ENCODE measurements at regions not wholly inside any gene's neighbourhood (a gene's known extent, or its start where the extent isn't known, plus 50 kb on each side); places are given as distances from the start of the nearest gene placed in this dataset.
"Not testable (repeated sequence)": the region's sequence is repeated elsewhere in the genome, so short reads cannot be mapped to it uniquely, and the experiment has no call there.

GRCh38 chr7:37549076-37549931 lies 100.6 kb upstream of the ELMO1 start:
- TF ChIP-seq CTCF (IDR thresholded peaks at IDR 0.05): no peak
- Histone ChIP-seq H3K27ac (no peak overlapping the region), H3K27me3 (ENCODE audit: insufficient read depth in 3 of 3, low read length in 2 of 3) (no peaks in the 10 kb centered on the region), H3K4me3 (no peak overlapping the region), H3K4me1 (no peaks in the 10 kb centered on the region), H3K36me3 (ENCODE audit: insufficient read depth in 1 of 2, low read depth in 1 of 2) (no peaks in the 10 kb centered on the region), H3K9me3 (no peaks in the 10 kb centered on the region)
- ATAC-seq (no peak), DNase-seq (no peak)
- 56 to 64% (median 58%) methylated on average over 8 of the region's 8 CpGs for WGBS, 3 donors
- intact Hi-C loops (cut with DNase I): no loop called here

GRCh38 chr7:37550426-37550825 lies 101.8 kb upstream of the ELMO1 start:
- no peak for ATAC-seq
- no peak for TF ChIP-seq CTCF (IDR thresholded peaks at IDR 0.05)

DNA sequence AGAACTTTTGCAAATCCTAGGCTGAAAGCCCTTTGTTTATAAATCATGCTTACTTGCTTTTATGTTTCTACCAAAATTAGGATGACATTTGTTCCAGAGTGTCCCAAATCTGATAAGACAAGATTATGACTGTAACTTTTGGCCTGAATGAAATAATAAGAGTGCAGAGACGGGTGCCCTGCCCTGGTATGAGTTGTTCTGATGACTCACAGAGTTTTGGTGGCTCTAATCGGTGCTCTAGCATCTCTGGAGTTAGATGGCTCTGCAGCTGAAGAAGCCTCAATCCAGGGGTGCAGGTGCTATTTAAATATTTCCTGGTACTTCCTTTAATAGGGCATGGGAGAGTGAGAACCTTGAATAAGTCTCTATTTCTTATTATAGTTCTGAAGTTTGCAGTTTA lies 102.2 kb upstream of the ELMO1 start:
- 54 to 73% (median 61%) methylated on average over 2 of the region's 2 CpGs for WGBS, 3 donors
- TF ChIP-seq CTCF (IDR thresholded peaks at IDR 0.05): no peak
- DNase-seq: no peak
- no peak overlapping the region for H3K27ac ChIP-seq
- no peaks in the 10 kb centered on the region for H3K9me3 ChIP-seq
- ATAC-seq: no peak
- intact Hi-C loops (cut with DNase I): no loop called here
- no peaks in the 10 kb centered on the region for H3K27me3 ChIP-seq (ENCODE audit: insufficient read depth in 3 of 3, low read length in 2 of 3)
- H3K4me3 ChIP-seq: no peak overlapping the region
- H3K36me3 ChIP-seq (ENCODE audit: insufficient read depth in 1 of 2, low read depth in 1 of 2): no peaks in the 10 kb centered on the region
- H3K4me1 ChIP-seq: no peaks in the 10 kb centered on the region

More at GRCh38 chr7:37550426-37550825, 101.8 kb upstream of the ELMO1 start:
- Histone ChIP-seq H3K36me3 (ENCODE audit: insufficient read depth in 1 of 2, low read depth in 1 of 2) (no peaks in the 10 kb centered on the region), H3K4me1 (no peaks in the 10 kb centered on the region), H3K27ac (no peak overlapping the region), H3K4me3 (no peak overlapping the region), H3K27me3 (ENCODE audit: insufficient read depth in 3 of 3, low read length in 2 of 3) (no peaks in the 10 kb centered on the region), H3K9me3 (no peaks in the 10 kb centered on the region)
- 50 to 73% (median 71%) methylated on average over 3 of the region's 3 CpGs for WGBS, 3 donors
- intact Hi-C loops (cut with DNase I): no loop called here
- no peak for DNase-seq

DNA sequence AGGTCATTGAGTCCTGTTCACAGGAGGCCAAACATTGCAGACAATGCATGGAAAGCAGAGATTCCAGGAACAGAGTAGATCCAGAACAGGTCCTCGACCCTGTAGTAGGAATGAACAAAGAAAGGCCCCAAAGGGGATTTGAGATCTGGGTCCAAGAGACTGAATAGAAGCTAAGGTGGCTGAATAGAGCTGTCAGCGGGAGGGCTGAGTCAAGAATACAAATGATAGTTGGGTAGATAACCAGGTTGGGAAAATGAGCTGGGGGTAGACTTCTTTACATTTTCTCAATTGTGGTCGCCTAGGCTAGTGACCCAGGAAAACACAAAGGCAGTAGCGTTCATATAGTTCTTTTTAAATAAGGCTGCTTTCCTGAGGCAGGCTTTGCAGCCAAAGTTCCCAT lies 103.4 kb upstream of the ELMO1 start:
- H3K27me3 ChIP-seq (ENCODE audit: insufficient read depth in 3 of 3, low read length in 2 of 3): no peaks in the 10 kb centered on the region
- no peaks in the 10 kb centered on the region for H3K4me1 ChIP-seq
- WGBS, 3 donors: 64 to 93% (median 89%) methylated on average over 4 of the region's 4 CpGs
- H3K36me3 ChIP-seq (ENCODE audit: insufficient read depth in 1 of 2, low read depth in 1 of 2): no peaks in the 10 kb centered on the region
- H3K27ac ChIP-seq: no peak overlapping the region
- intact Hi-C loops (cut with DNase I): no loop called here
- H3K4me3 ChIP-seq: no peak overlapping the region
- DNase-seq: no peak
- no peak for TF ChIP-seq CTCF (IDR thresholded peaks at IDR 0.05)
- no peaks in the 10 kb centered on the region for H3K9me3 ChIP-seq
- no peak for ATAC-seq

DNA sequence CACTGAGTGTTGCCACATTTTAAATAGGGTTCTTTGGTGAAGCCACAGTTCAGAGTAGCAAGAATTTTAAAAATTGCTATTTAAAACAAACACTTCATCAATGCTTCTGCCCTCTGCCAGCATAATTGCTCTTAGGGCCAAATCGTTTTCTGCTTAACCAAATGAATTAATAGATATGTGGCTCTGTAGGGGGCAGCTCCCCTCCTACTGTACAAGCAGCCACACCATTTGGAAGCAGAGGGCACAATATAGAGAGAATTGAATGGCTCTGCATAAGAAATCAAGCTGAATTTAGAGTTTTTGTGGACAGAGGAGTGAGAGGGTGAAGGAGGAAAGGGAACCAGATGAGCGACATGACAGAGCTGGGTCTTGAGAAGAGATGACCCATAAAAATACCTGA lies 103.8 kb upstream of the ELMO1 start:
- H3K27ac ChIP-seq; H3K4me1 ChIP-seq; H3K4me3 ChIP-seq; DNase-seq; H3K27me3 ChIP-seq (ENCODE audit: insufficient read depth in 3 of 3, low read length in 2 of 3); H3K9me3 ChIP-seq; intact Hi-C loops (cut with DNase I); H3K36me3 ChIP-seq (ENCODE audit: insufficient read depth in 1 of 2, low read depth in 1 of 2); ATAC-seq: not testable (repeated sequence)
- WGBS, 3 donors: 39 to 43% (median 40%) methylated on average over 2 of the region's 2 CpGs

Data from psoas muscle (tissue), 7 donors.